Nucleus accumbens (tissue), 56 donors: ENCODE measurements at regions not wholly inside any gene's neighbourhood (a gene's known extent, or its start where the extent isn't known, plus 50 kb on each side); places are given as distances from the start of the nearest gene placed in this dataset.

Experiments used
- DNase-seq, 56 donors: peaks; one replicate each; lab custom pipeline; 2025; lab: John Stamatoyannopoulos, UW

- DNase-seq: no peak
Measured at GRCh38 chr3:55413236-55413635, 73.9 kb downstream of the WNT5A start.

- DNase-seq: no peak
Measured at GRCh38 chr3:55412545-55412944, 74.6 kb downstream of the WNT5A start.

- DNase-seq: no peak
Measured at GRCh38 chr3:55409806-55410205, 77.3 kb downstream of the WNT5A start.

GRCh38 chr3:55408193-55408826 lies 78.8 kb downstream of the WNT5A start:
- DNase-seq: no peak

- DNase-seq: no peak
Measured at GRCh38 chr3:55407426-55407820, 79.7 kb downstream of the WNT5A start.

- no peak for DNase-seq
Measured at GRCh38 chr3:55406696-55407425, 80.2 kb downstream of the WNT5A start.

- no peak for DNase-seq
Measured at GRCh38 chr3:55405436-55405835, 81.7 kb downstream of the WNT5A start.

- DNase-seq: no peak
Measured at GRCh38 chr3:55402886-55403609, 84.1 kb downstream of the WNT5A start.

- no peak for DNase-seq
Measured at GRCh38 chr3:55380561-55380960, 106.5 kb downstream of the WNT5A start.

- DNase-seq: no peak
Measured at GRCh38 chr3:55376753-55377347, 110.3 kb downstream of the WNT5A start.

GRCh38 chr3:55373423-55373822 lies 113.7 kb downstream of the WNT5A start:
- no peak for DNase-seq

GRCh38 chr3:55370272-55370671 lies 116.8 kb downstream of the WNT5A start:
- no peak for DNase-seq

- no peak for DNase-seq
Measured at GRCh38 chr3:55369141-55369847, 117.8 kb downstream of the WNT5A start.

GRCh38 chr3:55368366-55368765 lies 118.7 kb downstream of the WNT5A start:
- no peak for DNase-seq

- no peak for DNase-seq
Measured at GRCh38 chr3:55367384-55367783, 119.7 kb downstream of the WNT5A start.

GRCh38 chr3:55364421-55364820 lies 122.7 kb downstream of the WNT5A start:
- no peak for DNase-seq

GRCh38 chr3:55362210-55362960 lies 124.7 kb downstream of the WNT5A start:
- no peak for DNase-seq

GRCh38 chr3:55357796-55358195 lies 129.3 kb downstream of the WNT5A start:
- no peak for DNase-seq

GRCh38 chr3:55352668-55353067 lies 134.4 kb downstream of the WNT5A start:
- DNase-seq: no peak

GRCh38 chr3:55349851-55350250 lies 137.3 kb downstream of the WNT5A start:
- no peak for DNase-seq
